ENCODE measurements at regions not wholly inside any gene's neighbourhood (a gene's known extent, or its start where the extent isn't known, plus 50 kb on each side); places are given as distances from the start of the nearest gene placed in this dataset.

- TF ChIP-seq CTCF (IDR thresholded peaks at IDR 0.05; ENCODE audit: low read length) (no peak), EZH2 (IDR thresholded peaks at IDR 0.05; ENCODE audit: borderline replicate concordance, low read length) (no peak)
Measured at GRCh38 chr2:139605668-139606067, 825.5 kb upstream of the NXPH2 start.

All from OCI-LY1 (cell line).